IMR-90 (cell line): ENCODE measurements at regions not wholly inside any gene's neighbourhood (a gene's known extent, or its start where the extent isn't known, plus 50 kb on each side); places are given as distances from the start of the nearest gene placed in this dataset. TPM values are rescaled to one million over a fixed set of nuclear protein-coding genes. Genes with fewer than 3 reads are reported as not detected.

Experiments
- ATAC-seq: fragments of 200-7000 bp; cut with Tn5 transposase; 2 replicates; pipeline ENCODE4 v1.9.1; 2020; ENCODE audit warnings: low read depth, mild to moderate bottlenecking, moderate library complexity
- BruUV-seq: library from RNA; stranded (reverse); fragments of 400-500 nt; replicated peaks from 2 replicates; lab custom pipeline; 2021; lab: Mats Ljungman, UMichigan
- CTCF ChIA-PET: fragments of 300-600 bp; formaldehyde crosslinking; extraction: SDS; loops from one replicate; lab custom pipeline; 2021; ENCODE audit warnings: antibody characterized with exemption; lab: Yijun Ruan, JAX
- POLR2A ChIA-PET: fragments of 300-600 bp; sonication (Branson Sonifier 250); formaldehyde crosslinking; loops from one replicate; lab custom pipeline; 2022; ENCODE audit warnings: antibody characterized with exemption; ENCODE audit not compliant: unreplicated experiment; lab: Charles Lee
- DNase-seq: peaks from one replicate; pipeline ENCODE4 v3.0.0; 2013
- H2AFZ ChIP-seq: replicated peaks from 2 replicates; pipeline ENCODE3; 2013; ENCODE audit warnings: low read length, mild to moderate bottlenecking; ENCODE audit not compliant: poor library complexity
- H2AK5ac ChIP-seq: 2 replicates; pipeline ENCODE4 v1.6.1; 2013; ENCODE audit warnings: low read depth, low read length, inconsistent platforms
- H2AK9ac ChIP-seq: replicated peaks from 2 replicates; pipeline ENCODE3; 2013; ENCODE audit warnings: mild to moderate bottlenecking, low read depth, low read length, moderate library complexity; ENCODE audit not compliant: poor library complexity
- H2BK120ac ChIP-seq: 2 replicates; pipeline ENCODE4 v1.6.1; 2013; ENCODE audit warnings: low read depth, low read length, inconsistent platforms
- H2BK15ac ChIP-seq: 3 replicates; pipeline ENCODE4 v1.6.1; 2013; ENCODE audit warnings: low read depth, low read length, inconsistent platforms
- H2BK20ac ChIP-seq: 2 replicates; pipeline ENCODE4 v1.6.1; 2013; ENCODE audit warnings: low read depth, mild to moderate bottlenecking, inconsistent platforms, low read length, moderate library complexity
- H2BK5ac ChIP-seq: 2 replicates; pipeline ENCODE4 v1.6.1; 2013; ENCODE audit warnings: mild to moderate bottlenecking, low read depth, low read length, inconsistent platforms; ENCODE audit not compliant: poor library complexity, severe bottlenecking
- H3K14ac ChIP-seq: replicated peaks from 2 replicates; pipeline ENCODE4 v1.6.1; 2013; ENCODE audit warnings: low read depth, low read length, inconsistent platforms
- H3K18ac ChIP-seq: 2 replicates; pipeline ENCODE4 v1.6.1; 2013; ENCODE audit warnings: low read depth, low read length, control low read depth
- H3K23ac ChIP-seq: 2 replicates; pipeline ENCODE4 v1.6.1; 2013; ENCODE audit warnings: low read depth, low read length, inconsistent platforms
- H3K27ac ChIP-seq: 2 replicates; pipeline ENCODE4 v1.5.1; 2013; ENCODE audit warnings: mild to moderate bottlenecking, control low read depth, low read length; ENCODE audit not compliant: insufficient read depth
- H3K27me3 ChIP-seq: 2 replicates; pipeline ENCODE4 v1.6.1; 2013; ENCODE audit warnings: low read length; ENCODE audit not compliant: control insufficient read depth, insufficient read depth
- H3K36me3 ChIP-seq: 2 replicates; pipeline ENCODE4 v1.6.1; 2013; ENCODE audit warnings: low read length, mixed read lengths; ENCODE audit not compliant: control insufficient read depth, insufficient read depth
- H3K4ac ChIP-seq: 2 replicates; pipeline ENCODE4 v1.6.1; 2013; ENCODE audit warnings: low read depth, low read length, inconsistent platforms
- H3K4me1 ChIP-seq: 2 replicates; pipeline ENCODE4 v1.6.1; 2013; ENCODE audit warnings: low read length, mixed read lengths; ENCODE audit not compliant: control insufficient read depth, insufficient read depth
- H3K4me2 ChIP-seq: 2 replicates; pipeline ENCODE4 v1.6.1; 2013; ENCODE audit warnings: low read depth, mild to moderate bottlenecking, control low read depth, low read length, moderate library complexity
- H3K4me3 ChIP-seq: 2 replicates; pipeline ENCODE4 v1.5.1; 2013; ENCODE audit warnings: low read depth, mild to moderate bottlenecking, control low read depth, low read length, moderate library complexity; ENCODE audit not compliant: insufficient read depth
- H3K56ac ChIP-seq: 2 replicates; pipeline ENCODE4 v1.6.1; 2013; ENCODE audit warnings: low read length, inconsistent platforms; ENCODE audit not compliant: insufficient read depth; ENCODE audit errors: extremely low read depth
- H3K79me1 ChIP-seq, 2 experiments: 2 replicates each; pipeline ENCODE4 v1.6.1; 2013; ENCODE audit warnings: low read length in 2 of 2, inconsistent platforms in 1 of 2, low read depth in 1 of 2
- H3K9ac ChIP-seq: 2 replicates; pipeline ENCODE4 v1.6.1; 2013; ENCODE audit warnings: low read depth, low read length, control low read depth
- H3K9me1 ChIP-seq: 2 replicates; pipeline ENCODE4 v1.6.1; 2013; ENCODE audit warnings: low read length, inconsistent platforms; ENCODE audit not compliant: insufficient read depth
- H3K9me3 ChIP-seq: 2 replicates; pipeline ENCODE4 v1.6.1; 2013; ENCODE audit warnings: low read length; ENCODE audit not compliant: control insufficient read depth, insufficient read depth
- H4K20me1 ChIP-seq: 2 replicates; pipeline ENCODE4 v1.6.1; 2013; ENCODE audit warnings: low read length, inconsistent platforms; ENCODE audit not compliant: insufficient read depth
- H4K5ac ChIP-seq: 2 replicates; pipeline ENCODE4 v1.6.1; 2013; ENCODE audit warnings: mild to moderate bottlenecking, low read depth, low read length, control low read depth
- H4K8ac ChIP-seq, 2 experiments: 2 replicates each; pipeline ENCODE4 v1.6.1; 2013; ENCODE audit warnings: low read depth in 2 of 2, low read length in 2 of 2, control low read depth in 1 of 2, inconsistent platforms in 1 of 2
- H4K91ac ChIP-seq: 2 replicates; pipeline ENCODE4 v1.6.1; 2013; ENCODE audit warnings: low read depth, low read length, inconsistent platforms; ENCODE audit not compliant: insufficient read depth
- CEBPB ChIP-seq: IDR thresholded peaks from 2 replicates; pipeline ENCODE4 v1.6.1; 2012; ENCODE audit warnings: low read depth, low read length, improper control_type of control experiment
- CHD1 ChIP-seq: IDR thresholded peaks from 2 replicates; pipeline ENCODE4 v1.6.1; 2012; ENCODE audit warnings: low read depth, low read length, improper control_type of control experiment
- FOS ChIP-seq: fragments of 150-350 bp; IDR thresholded peaks from 2 replicates; pipeline ENCODE4 v1.6.1; 2016; ENCODE audit warnings: low read depth, low read length
- MAZ ChIP-seq: IDR thresholded peaks from 2 replicates; pipeline ENCODE4 v1.6.1; 2012; ENCODE audit warnings: low read depth, mild to moderate bottlenecking, low read length, improper control_type of control experiment, moderate library complexity, borderline replicate concordance
- NFE2L2 ChIP-seq: fragments of 150-350 bp; IDR thresholded peaks from 2 replicates; pipeline ENCODE4 v1.6.1; 2016; ENCODE audit warnings: low read depth, mild to moderate bottlenecking, low read length
- POLR2A ChIP-seq: IDR thresholded peaks from 2 replicates; pipeline ENCODE4 v1.6.1; 2012; ENCODE audit warnings: mild to moderate bottlenecking, low read depth, low read length
- SMC3 ChIP-seq: fragments of 150-350 bp; IDR thresholded peaks from 2 replicates; pipeline ENCODE4 v1.6.1; 2016; ENCODE audit warnings: low read depth, mild to moderate bottlenecking, antibody characterized with exemption, low read length, moderate library complexity
- WGBS, 2 experiments: methylation state at CpG; one replicate each; pipeline versions ENCODE4 v1.1.5 to v1.1.7; 2013; ENCODE audit warnings: missing lambda C conversion rate in 2 of 2; ENCODE audit not compliant: insufficient read length in 1 of 2; ENCODE audit errors: extremely low coverage in 2 of 2; 5-methylcytosine and 5-hydroxymethylcytosine counted together
- dilution Hi-C: fragments of 300-500 bp; cut with HindIII; formaldehyde crosslinking; loops from one replicate; pipeline ENCODE4 v1.14.3; 2018; ENCODE audit warnings: low sequenced_read_pairs; ENCODE audit not compliant: unreplicated experiment
- in situ Hi-C: fragments of 300-500 bp; cut with MboI; formaldehyde crosslinking; loops from 3 replicates; pipeline ENCODE4 v1.14.3; 2019; ENCODE audit warnings: low sequenced_read_pairs, inconsistent platforms, mixed read lengths
- intact Hi-C: fragments of 100-400 bp; cut with micrococcal nuclease; formaldehyde crosslinking; loops from 2 replicates; pipeline ENCODE4 v1.10.0; 2022
- microRNA-seq, 2 experiments: library from miRNA; stranded (forward) in 1 of 2; unstranded in 1 of 2; fragments of 10-50 nt in 1 of 2; fragments of <30 nt in 1 of 2; gene quantifications in 1 of 2; microRNA quantifications in 1 of 2; one replicate each; pipeline versions ENCODE3 to v1.1.0; 2013 to 2020; ENCODE audit not compliant: insufficient read depth in 1 of 2, insufficient read length in 1 of 2, unreplicated experiment in 1 of 2
- small RNA-seq, 5 experiments: library from RNA; depleted of rRNA; stranded (forward); fragments of <200 nt; gene quantifications; one replicate each; pipeline ENCODE3, GENCODE V24; 2012
- TF ChIP-seq, protein P1 (sequence below): conservative IDR thresholded peaks from 2 replicates; pipeline ENCODE4 v1.5.1; 2012; ENCODE audit warnings: mild to moderate bottlenecking, low read depth, low read length, improper control_type of control experiment

DNA sequence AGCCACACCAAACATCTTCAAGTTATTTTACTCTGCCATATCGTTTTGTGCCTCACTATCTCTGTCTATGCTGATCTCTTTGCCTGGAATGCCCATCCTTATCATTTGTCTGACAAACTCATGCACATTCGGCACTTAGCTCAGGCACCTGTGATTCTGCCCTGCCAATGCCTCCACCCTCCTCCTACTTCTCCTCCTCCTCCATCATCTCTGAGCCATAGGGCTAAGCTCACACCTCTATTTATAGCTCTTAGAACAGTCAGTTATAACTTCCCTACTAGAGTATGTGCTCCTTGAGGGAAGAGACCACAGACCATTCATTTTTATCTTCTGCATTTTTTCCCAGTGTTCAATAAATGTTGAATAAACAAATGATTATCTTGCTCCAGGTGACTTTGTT, 51.2 kb upstream of the CDK13 start:
- intact Hi-C loops = loop anchor here (5.0 kb wide), 1 partner anchor 48 kb away; no protein-coding TSS in a partner anchor
- no peak overlapping the region for H3K4me2 ChIP-seq
- no TSS peak for BruUV-seq
- H3K4me3 ChIP-seq = no peak overlapping the region
- no peak overlapping the region for H2BK5ac ChIP-seq
- no peak overlapping the region for H3K9ac ChIP-seq
- in situ Hi-C loops = loop anchor here (5.0 kb wide), 1 partner anchor 153 kb away; no protein-coding TSS in a partner anchor
- dilution Hi-C loops = no loop called here
- POLR2A ChIA-PET = no interaction called here
- H3K4ac ChIP-seq = no peak overlapping the region
- H3K9me1 ChIP-seq = no peaks in the 10 kb centered on the region
- H3K9me3 ChIP-seq = no peaks in the 10 kb centered on the region
- no peak overlapping the region for H3K56ac ChIP-seq
- H2BK15ac ChIP-seq = no peak overlapping the region
- H2BK120ac ChIP-seq = no peak overlapping the region
- CTCF ChIA-PET = interaction anchor here (0.5 to 1.0 kb wide), 2 partner anchors 22 to 149 kb away, joined by 3 to 6 read pairs; no protein-coding TSS in a partner anchor
- no peaks in the 10 kb centered on the region for H4K20me1 ChIP-seq
- TF ChIP-seq CHD1 (no peak), SMC3 (no peak), FOS (no peak), MAZ (no peak), POLR2A (no peak), CEBPB (no peak), NFE2L2 (no peak)
- TF ChIP-seq, protein P1, sequence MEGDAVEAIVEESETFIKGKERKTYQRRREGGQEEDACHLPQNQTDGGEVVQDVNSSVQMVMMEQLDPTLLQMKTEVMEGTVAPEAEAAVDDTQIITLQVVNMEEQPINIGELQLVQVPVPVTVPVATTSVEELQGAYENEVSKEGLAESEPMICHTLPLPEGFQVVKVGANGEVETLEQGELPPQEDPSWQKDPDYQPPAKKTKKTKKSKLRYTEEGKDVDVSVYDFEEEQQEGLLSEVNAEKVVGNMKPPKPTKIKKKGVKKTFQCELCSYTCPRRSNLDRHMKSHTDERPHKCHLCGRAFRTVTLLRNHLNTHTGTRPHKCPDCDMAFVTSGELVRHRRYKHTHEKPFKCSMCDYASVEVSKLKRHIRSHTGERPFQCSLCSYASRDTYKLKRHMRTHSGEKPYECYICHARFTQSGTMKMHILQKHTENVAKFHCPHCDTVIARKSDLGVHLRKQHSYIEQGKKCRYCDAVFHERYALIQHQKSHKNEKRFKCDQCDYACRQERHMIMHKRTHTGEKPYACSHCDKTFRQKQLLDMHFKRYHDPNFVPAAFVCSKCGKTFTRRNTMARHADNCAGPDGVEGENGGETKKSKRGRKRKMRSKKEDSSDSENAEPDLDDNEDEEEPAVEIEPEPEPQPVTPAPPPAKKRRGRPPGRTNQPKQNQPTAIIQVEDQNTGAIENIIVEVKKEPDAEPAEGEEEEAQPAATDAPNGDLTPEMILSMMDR = no peak
- H4K8ac ChIP-seq = no peak overlapping the region
- no peak overlapping the region for H3K23ac ChIP-seq
- H3K27me3 ChIP-seq = peaks cover 34% of the 10 kb centered on the region
- no peak overlapping the region for H3K18ac ChIP-seq
- no peak overlapping the region for H2AK9ac ChIP-seq
- no peak overlapping the region for H2AFZ ChIP-seq
- H2AK5ac ChIP-seq = no peak overlapping the region
- H3K36me3 ChIP-seq = no peaks in the 10 kb centered on the region
- no peaks in the 10 kb centered on the region for H3K4me1 ChIP-seq
- H2BK20ac ChIP-seq = no peak overlapping the region
- no peak overlapping the region for H4K5ac ChIP-seq
- H3K27ac ChIP-seq = no peak overlapping the region
- H4K91ac ChIP-seq = no peak overlapping the region
- WGBS, 2 experiments = 0% methylated on average over 1 of the region's 2 CpGs; no CpG with 5 or more reads in 1 of the 2 experiments
- DNase-seq (no peak), ATAC-seq (no peak)
- no peaks in the 10 kb centered on the region for H3K79me1 ChIP-seq
- H3K14ac ChIP-seq = no peak overlapping the region

Small RNAs in the stretch of these regions (microRNA-seq; reads per million reads assigned to microRNA genes)
- gene RN7SL496P (ENCODE audit: insufficient read depth, insufficient read length) (not detected), gene RNU6-719P (ENCODE audit: insufficient read depth, insufficient read length) (not detected)

Small RNAs in the stretch of these regions (small RNA-seq; reads per million reads assigned to genes)
- gene RN7SL496P = 0 reads per million in 5 experiments
- gene RNU6-719P = 0 reads per million in 5 experiments
